ENCODE measurements at regions not wholly inside any gene's neighbourhood (a gene's known extent, or its start where the extent isn't known, plus 50 kb on each side); places are given as distances from the start of the nearest gene placed in this dataset.

DNA sequence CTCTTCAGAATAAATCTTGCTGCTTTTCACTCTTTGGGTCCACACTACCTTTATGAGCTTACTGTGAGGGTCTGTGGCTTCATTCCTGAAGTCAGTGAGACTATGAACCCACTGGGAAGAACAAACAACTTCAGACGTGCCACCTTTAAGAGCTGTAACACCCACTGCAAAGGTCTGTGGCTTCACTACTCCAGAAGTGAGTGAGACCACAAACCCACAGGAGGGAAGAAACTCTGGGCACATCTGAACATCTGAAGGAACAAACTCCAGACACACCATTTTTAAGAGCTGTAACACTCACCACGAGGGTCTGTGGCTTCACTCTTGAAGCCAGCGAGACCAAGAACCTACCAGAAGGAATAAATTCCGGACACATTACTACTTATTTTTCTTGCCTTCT is 964.1 kb upstream of the NXPH2 start:
- TF ChIP-seq POLR2A (IDR thresholded peaks at IDR 0.05) = no peak
- no peak for TF ChIP-seq CTCF (IDR thresholded peaks at IDR 0.05)
- no peak for TF ChIP-seq EP300 (IDR thresholded peaks at IDR 0.05)
- no peak for TF ChIP-seq POLR2AphosphoS5 (IDR thresholded peaks at IDR 0.05)

Data from gastroesophageal sphincter (tissue), 3 donors.